ENCODE measurements at regions not wholly inside any gene's neighbourhood (a gene's known extent, or its start where the extent isn't known, plus 50 kb on each side); places are given as distances from the start of the nearest gene placed in this dataset.

DNA sequence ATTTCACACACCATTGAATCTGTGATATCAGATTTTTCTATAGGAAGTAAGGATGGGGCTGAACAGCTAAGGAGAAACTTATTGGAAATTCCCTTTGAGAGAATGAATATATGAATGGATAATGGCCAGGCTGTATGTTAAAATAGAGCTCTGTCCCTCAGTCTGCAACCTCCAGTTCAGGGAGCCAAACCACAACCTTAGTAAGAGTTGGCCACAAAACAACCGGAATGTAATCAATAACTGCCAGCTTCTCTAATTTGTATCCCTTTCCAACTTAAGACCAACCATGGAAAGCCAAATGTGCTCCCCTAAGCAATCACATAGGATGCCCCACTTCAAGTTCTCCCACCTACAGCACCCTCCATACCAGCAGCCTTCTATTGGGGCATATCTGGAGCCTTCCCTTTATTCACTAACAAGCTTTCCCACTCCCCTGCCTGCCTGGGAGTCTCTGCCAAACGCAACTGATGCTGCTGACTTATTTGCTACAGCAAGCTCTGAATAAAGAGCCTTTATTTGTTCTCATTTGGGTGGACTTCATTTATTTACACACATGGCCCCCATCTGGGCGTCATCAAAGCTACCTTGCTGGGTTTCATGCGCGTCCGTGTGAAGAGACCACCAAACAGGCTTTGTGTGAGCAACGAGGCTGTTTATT is 75.4 kb upstream of the LARS2 start:
- no peak for TF ChIP-seq EP300 (IDR thresholded peaks at IDR 0.05; ENCODE audit: borderline replicate concordance in 1 of 2, low read depth in 1 of 2, low read length in 1 of 2)
- TF ChIP-seq, protein P1, sequence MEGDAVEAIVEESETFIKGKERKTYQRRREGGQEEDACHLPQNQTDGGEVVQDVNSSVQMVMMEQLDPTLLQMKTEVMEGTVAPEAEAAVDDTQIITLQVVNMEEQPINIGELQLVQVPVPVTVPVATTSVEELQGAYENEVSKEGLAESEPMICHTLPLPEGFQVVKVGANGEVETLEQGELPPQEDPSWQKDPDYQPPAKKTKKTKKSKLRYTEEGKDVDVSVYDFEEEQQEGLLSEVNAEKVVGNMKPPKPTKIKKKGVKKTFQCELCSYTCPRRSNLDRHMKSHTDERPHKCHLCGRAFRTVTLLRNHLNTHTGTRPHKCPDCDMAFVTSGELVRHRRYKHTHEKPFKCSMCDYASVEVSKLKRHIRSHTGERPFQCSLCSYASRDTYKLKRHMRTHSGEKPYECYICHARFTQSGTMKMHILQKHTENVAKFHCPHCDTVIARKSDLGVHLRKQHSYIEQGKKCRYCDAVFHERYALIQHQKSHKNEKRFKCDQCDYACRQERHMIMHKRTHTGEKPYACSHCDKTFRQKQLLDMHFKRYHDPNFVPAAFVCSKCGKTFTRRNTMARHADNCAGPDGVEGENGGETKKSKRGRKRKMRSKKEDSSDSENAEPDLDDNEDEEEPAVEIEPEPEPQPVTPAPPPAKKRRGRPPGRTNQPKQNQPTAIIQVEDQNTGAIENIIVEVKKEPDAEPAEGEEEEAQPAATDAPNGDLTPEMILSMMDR (IDR thresholded peaks at IDR 0.05): no peak
- TF ChIP-seq GATA2 (CRISPR knock-in tag; IDR thresholded peaks at IDR 0.05): no peak
- TF ChIP-seq RAD21 (IDR thresholded peaks at IDR 0.05; ENCODE audit: low read length): no peak
- no peak for TF ChIP-seq EZH2phosphoT487 (IDR thresholded peaks at IDR 0.05; ENCODE audit: borderline replicate concordance, low read depth)
- TF ChIP-seq, protein P2, sequence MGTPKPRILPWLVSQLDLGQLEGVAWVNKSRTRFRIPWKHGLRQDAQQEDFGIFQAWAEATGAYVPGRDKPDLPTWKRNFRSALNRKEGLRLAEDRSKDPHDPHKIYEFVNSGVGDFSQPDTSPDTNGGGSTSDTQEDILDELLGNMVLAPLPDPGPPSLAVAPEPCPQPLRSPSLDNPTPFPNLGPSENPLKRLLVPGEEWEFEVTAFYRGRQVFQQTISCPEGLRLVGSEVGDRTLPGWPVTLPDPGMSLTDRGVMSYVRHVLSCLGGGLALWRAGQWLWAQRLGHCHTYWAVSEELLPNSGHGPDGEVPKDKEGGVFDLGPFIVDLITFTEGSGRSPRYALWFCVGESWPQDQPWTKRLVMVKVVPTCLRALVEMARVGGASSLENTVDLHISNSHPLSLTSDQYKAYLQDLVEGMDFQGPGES (IDR thresholded peaks at IDR 0.05; ENCODE audit: low read depth, low read length): no peak
- no peak for TF ChIP-seq FOXJ3 (CRISPR knock-in tag; IDR thresholded peaks at IDR 0.05)
- TF ChIP-seq, protein P3, sequence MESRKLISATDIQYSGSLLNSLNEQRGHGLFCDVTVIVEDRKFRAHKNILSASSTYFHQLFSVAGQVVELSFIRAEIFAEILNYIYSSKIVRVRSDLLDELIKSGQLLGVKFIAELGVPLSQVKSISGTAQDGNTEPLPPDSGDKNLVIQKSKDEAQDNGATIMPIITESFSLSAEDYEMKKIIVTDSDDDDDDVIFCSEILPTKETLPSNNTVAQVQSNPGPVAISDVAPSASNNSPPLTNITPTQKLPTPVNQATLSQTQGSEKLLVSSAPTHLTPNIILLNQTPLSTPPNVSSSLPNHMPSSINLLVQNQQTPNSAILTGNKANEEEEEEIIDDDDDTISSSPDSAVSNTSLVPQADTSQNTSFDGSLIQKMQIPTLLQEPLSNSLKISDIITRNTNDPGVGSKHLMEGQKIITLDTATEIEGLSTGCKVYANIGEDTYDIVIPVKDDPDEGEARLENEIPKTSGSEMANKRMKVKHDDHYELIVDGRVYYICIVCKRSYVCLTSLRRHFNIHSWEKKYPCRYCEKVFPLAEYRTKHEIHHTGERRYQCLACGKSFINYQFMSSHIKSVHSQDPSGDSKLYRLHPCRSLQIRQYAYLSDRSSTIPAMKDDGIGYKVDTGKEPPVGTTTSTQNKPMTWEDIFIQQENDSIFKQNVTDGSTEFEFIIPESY (IDR thresholded peaks at IDR 0.05; ENCODE audit: borderline replicate concordance, low read depth): no peak
- no peak for TF ChIP-seq CHD2 (IDR thresholded peaks at IDR 0.05; ENCODE audit: low read length, partially characterized antibody)
- no peak for TF ChIP-seq TAF1 (IDR thresholded peaks at IDR 0.05; ENCODE audit: borderline replicate concordance, low read depth, low read length)
- TF ChIP-seq, protein P4, sequence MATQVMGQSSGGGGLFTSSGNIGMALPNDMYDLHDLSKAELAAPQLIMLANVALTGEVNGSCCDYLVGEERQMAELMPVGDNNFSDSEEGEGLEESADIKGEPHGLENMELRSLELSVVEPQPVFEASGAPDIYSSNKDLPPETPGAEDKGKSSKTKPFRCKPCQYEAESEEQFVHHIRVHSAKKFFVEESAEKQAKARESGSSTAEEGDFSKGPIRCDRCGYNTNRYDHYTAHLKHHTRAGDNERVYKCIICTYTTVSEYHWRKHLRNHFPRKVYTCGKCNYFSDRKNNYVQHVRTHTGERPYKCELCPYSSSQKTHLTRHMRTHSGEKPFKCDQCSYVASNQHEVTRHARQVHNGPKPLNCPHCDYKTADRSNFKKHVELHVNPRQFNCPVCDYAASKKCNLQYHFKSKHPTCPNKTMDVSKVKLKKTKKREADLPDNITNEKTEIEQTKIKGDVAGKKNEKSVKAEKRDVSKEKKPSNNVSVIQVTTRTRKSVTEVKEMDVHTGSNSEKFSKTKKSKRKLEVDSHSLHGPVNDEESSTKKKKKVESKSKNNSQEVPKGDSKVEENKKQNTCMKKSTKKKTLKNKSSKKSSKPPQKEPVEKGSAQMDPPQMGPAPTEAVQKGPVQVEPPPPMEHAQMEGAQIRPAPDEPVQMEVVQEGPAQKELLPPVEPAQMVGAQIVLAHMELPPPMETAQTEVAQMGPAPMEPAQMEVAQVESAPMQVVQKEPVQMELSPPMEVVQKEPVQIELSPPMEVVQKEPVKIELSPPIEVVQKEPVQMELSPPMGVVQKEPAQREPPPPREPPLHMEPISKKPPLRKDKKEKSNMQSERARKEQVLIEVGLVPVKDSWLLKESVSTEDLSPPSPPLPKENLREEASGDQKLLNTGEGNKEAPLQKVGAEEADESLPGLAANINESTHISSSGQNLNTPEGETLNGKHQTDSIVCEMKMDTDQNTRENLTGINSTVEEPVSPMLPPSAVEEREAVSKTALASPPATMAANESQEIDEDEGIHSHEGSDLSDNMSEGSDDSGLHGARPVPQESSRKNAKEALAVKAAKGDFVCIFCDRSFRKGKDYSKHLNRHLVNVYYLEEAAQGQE (IDR thresholded peaks at IDR 0.05; ENCODE audit: low read depth, low read length): no peak
- no peak for TF ChIP-seq YY1 (IDR thresholded peaks at IDR 0.05; ENCODE audit: low read depth)
- TF ChIP-seq, protein P5, sequence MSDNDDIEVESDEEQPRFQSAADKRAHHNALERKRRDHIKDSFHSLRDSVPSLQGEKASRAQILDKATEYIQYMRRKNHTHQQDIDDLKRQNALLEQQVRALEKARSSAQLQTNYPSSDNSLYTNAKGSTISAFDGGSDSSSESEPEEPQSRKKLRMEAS (IDR thresholded peaks at IDR 0.05; ENCODE audit: low read depth): no peak
- TF ChIP-seq ELF1 (IDR thresholded peaks at IDR 0.05): no peak
